ENCODE measurements at regions not wholly inside any gene's neighbourhood (a gene's known extent, or its start where the extent isn't known, plus 50 kb on each side); places are given as distances from the start of the nearest gene placed in this dataset.
"Not testable (repeated sequence)": the region's sequence is repeated elsewhere in the genome, so short reads cannot be mapped to it uniquely, and the experiment has no call there.

DNA sequence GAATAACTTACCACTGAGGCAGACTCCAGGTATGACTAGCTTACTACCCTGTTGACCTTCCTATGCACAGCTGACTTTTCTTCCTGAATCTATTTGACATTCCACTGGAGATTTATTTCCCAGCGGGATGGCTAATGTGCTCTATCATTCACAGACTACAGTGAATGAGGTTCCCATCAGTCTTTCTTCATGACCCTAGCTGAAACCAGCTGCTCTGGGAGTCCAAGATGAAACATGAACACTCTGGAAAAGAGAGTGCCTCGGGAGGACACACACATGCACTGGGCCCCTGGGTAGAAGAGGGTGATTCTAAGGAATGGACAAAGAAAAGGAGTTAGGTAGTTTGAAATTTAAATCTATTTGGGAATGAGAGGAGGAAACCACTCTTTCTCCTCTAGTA, 82.6 kb upstream of the DST start:
- no peak for DNase-seq (ENCODE audit: low read depth in 4 of 4, low spot score in 3 of 4)

DNA sequence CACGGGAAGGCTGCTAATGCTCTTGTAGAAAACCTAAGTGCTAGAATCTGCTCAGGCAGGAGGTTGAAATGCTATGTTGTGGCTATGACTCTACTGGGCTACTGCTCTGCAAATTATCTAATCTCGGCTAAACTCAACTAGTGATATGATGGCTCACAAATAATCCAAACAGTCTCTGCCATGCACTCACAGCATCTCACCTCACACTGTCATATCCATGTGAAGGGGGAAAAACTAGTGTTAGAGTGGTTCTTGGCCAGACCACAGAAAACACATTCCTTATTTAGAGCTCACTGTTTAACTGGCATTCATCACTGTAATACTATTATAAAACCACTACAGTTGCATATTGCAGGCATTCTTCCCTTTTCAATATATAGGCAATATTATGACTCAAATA, 81.8 kb upstream of the DST start:
- no peak for DNase-seq (ENCODE audit: low read depth in 4 of 4, low spot score in 3 of 4)

DNA sequence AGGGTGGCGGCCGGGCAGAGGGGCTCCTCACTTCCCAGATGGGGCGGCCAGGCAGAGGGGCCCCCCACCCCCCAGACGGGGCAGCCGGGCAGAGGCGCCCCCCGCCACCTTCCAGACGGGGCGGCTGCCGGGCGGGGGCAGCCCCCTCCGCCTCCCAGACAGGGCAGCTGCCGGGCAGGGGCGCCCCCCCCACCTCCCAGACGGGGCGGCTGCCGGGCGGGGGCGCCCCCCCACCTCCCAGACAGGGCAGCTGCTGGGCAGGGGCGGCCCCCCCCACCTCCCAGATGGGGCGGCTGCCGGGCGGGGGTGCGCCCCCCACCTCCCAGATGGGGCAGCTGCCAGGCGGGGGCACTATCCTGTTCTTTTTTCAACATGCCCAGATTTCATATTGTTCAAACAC, 78.2 kb upstream of the DST start:
- DNase-seq (ENCODE audit: low read depth in 4 of 4, low spot score in 3 of 4): no peak

DNA sequence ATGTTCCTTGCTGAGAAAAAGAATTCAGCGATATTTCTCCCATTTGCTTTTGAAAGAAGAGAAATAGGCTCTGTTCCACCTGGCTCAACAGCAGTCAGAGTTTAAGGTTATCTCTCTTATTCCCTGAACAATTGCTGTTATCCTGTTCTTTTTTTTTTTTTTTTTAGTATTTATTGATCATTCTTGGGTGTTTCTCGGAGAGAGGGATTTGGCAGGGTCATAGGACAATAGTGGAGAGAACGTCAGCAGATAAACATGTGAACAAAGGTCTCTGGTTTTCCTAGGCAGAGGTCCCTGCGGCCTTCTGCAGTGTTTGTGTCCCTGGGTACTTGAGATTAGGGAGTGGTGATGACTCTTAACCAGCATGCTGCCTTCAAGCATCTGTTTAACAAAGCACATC, 77.5 kb upstream of the DST start:
- DNase-seq (ENCODE audit: low read depth in 4 of 4, low spot score in 3 of 4): not testable (repeated sequence)

DNA sequence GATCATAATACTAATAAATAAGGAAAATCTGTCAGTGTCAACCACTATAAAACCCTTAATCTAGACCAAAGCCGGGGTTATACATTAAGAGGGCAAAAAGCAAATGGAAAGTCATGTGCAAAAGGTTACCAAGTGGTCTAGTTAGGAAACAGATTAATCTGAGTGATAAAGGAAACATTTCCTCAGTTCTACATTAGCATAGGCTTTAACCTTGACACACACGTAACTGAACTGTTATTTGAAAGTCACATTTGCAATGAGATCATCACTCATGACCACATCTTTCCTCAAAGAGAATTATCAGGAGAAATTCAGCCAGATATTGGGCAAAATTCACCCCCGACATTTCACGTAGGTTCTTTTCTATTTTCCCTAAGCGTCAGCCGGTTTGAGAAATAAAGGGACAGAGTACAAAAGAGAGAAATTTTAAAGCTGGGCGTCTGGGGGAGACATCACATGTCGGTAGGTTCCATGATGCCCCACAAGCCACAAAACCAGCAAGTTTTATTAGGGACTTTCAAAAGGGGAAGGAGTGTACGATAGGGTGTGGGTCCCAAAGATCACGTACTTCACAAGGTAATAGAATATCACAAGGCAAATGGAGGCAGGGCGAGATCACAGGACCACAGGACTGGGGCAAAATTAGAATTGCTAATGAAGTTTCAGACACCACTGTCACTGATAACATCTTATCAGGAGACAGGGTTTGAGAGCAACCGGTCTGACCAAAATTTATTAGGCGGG, 76.8 kb upstream of the DST start:
- DNase-seq (ENCODE audit: low read depth in 4 of 4, low spot score in 3 of 4): not testable (repeated sequence)

DNA sequence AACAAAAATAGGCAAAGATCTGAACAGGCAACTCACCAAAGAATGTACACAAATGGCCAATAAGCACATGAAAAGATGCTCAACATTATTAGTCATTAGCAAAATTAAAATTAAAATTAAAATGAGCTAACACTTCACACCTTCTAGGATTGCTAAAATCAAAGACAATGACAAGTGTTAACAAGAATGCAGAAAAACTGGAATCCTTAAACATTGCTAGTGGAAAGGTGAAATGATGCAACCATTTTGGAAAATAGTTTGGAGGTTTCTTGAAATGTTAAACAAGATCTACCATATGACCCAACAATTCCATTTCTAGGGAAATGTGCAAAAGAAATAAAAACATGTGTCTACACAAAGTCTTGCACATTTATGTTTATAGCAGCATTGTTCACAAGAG, 75.5 kb upstream of the DST start:
- DNase-seq (ENCODE audit: low read depth in 4 of 4, low spot score in 3 of 4): no peak

DNA sequence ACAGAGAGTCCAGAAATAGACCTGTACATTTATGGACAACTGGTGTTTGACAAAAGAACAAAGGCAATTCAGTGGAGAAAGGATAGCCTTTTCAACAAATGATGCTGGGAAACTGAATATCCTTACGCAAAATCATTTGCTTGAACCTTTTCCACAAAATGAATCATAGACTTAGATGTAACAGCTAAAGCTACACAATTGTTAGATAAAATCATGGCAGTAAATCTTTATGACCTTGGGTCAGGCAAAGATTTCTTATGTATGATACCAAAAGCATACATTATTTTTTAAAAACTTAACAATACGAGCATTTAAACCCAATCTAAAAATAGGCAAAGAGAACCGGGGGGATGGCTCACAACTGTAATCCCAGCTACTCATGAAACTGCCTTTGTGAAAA, 73.5 kb upstream of the DST start:
- no peak for DNase-seq (ENCODE audit: low read depth in 4 of 4, low spot score in 3 of 4)

DNA sequence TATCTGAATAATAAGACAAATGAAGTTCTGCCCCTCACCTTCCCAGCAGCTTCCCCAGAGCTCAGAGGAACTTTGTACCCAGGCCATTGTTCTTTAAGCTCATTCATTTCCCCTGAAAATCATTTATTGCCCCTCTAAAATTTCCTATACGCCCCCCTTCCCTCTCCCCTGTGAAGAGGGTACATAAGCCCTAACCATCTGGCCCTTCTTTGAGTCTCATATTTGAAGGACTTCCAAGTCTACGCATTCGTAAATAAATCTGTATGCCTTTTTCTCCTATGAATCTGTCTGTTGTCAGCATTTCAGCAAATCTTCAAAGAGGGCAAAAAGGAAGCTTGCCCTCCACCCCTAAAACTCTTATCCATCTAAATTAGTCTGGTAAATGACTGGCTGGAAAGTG, 73.1 kb upstream of the DST start:
- no peak for DNase-seq (ENCODE audit: low read depth in 4 of 4, low spot score in 3 of 4)

DNA sequence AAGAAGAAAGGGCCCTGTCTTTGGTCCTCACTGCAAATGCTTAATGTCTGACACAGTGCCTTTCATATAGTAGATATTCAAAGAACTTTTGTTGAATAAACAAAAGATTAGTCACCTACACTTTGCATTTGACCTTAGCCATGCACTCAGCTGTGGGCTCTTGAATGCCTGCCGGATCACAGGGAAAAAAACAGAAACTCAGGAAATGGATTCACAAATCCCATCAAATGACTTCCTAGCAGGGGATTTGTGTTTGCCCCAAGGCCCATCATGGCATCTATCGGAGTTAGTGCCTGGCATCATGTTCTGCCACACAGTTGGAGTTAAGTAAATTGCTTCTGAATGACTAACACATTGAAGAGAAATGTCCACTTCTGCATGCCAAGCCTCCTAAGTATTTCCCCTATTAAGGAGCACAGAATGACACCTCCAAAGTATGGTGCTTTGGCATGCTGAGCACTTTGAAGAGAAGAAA, 72.3 kb upstream of the DST start:
- DNase-seq (ENCODE audit: low read depth in 4 of 4, low spot score in 3 of 4): no peak

DNA sequence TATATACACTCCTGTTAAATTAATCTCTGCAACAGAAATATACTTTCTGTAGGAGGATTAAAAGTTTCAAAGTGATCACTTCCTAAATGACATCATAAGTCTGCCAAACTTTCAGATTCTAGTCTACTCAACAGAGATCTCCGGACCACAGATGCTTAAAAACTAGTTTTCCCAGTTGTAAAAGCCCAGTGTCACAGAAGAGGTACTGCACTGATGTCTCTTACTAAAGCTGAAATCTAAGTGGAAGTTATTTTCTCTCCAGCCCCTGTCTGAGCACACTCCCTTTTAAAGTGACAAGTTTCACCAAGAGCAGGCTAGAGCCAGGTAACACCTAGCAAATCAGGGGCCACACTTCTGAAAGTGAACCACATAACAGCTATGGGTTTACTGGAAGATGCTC, 71.6 kb upstream of the DST start:
- DNase-seq (ENCODE audit: low read depth in 4 of 4, low spot score in 3 of 4): no peak

DNA sequence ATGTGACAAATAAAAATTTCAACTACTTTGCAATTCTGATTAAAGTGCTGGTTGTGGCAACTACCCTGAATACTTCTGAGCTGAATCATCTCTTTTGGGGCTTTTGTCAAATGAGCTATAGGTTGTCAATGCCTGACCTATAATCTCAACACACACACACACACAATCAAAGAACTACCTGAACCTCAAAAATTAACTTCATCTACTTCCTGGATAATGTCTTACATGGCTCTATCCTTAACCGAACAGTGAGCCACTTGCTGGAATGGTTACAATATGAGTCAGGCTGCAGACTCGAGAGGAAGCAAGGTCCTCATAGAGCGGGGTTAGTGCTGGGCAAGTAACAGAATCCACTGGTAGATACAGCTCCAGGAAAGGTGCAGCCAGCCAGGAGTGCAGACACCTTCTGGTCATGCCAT, 70.6 kb upstream of the DST start:
- DNase-seq (ENCODE audit: low read depth in 4 of 4, low spot score in 3 of 4): no peak

DNA sequence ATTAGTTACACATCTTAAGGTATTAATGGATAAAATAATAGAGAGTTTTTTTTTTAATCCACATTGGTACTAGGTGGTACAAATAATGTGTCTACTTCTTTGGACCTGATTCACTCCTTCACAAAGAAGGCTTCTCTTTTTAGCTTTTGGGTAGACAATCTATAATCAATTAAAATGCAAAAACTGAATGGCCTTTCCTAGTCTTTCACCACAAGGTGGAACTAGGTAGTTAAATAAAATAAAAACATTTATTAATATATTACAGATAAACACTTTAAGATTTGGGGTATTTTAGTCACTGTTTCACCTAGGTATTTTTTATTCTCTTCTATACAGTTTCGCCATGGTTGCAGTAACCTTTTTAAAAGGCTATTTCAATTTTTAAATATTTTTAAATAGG, 68.3 kb upstream of the DST start:
- no peak for DNase-seq (ENCODE audit: low read depth in 4 of 4, low spot score in 3 of 4)

DNA sequence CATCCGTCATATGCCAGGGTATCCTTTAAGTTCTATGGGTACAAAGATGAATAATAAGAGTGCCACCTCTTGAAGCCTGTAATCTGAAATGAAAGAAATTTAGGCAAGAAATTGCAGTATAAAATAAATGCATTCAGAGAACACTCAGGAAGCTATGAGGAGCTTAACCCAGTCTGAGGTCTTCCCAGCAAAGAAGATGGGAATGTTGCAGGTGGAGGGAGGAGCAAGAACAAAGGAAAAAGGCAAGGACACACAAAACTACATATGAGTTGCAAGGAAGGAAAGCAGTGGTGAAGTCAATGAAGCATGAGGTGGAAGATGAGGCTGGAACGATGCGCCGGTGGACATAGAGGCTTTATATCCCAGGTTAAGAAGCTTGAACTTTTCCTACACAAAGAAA, 67.0 kb upstream of the DST start:
- no peak for DNase-seq (ENCODE audit: low read depth in 4 of 4, low spot score in 3 of 4)

DNA sequence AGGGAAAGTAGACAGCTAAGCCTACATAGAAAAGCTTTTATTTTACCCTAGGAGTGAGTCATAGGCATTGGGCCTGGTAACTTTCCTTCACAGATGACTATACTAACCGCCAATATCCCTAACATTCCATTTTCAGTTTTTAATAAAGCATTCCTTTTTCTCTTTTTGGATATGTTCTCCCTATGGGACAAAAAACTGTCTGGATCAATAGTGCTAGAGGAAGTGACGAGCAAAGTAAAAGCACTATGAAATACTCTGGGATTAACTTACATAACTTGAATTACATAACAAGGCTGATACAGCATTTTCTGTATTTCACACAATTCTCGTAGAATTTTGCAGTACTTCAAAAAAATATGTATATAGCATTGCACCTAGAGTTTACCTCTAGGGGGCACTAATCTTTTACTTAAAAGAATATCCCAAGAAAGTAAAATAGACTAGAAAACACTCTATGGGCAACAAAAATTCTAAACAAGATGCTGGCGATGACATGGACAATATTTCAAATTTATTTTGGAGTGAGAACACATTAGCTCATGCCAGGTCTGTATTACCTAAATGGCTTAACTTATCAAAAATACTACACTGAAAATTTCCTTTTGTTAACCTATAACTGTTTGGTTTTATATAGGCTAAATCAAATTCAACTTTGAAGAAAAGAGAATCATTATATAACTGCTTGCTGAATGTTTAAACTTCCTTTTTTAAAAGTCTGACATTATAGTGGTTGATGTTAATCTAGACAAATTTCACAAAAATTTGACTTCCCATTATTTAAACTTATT, 66.3 kb upstream of the DST start:
- DNase-seq (ENCODE audit: low read depth in 4 of 4, low spot score in 3 of 4): no peak

DNA sequence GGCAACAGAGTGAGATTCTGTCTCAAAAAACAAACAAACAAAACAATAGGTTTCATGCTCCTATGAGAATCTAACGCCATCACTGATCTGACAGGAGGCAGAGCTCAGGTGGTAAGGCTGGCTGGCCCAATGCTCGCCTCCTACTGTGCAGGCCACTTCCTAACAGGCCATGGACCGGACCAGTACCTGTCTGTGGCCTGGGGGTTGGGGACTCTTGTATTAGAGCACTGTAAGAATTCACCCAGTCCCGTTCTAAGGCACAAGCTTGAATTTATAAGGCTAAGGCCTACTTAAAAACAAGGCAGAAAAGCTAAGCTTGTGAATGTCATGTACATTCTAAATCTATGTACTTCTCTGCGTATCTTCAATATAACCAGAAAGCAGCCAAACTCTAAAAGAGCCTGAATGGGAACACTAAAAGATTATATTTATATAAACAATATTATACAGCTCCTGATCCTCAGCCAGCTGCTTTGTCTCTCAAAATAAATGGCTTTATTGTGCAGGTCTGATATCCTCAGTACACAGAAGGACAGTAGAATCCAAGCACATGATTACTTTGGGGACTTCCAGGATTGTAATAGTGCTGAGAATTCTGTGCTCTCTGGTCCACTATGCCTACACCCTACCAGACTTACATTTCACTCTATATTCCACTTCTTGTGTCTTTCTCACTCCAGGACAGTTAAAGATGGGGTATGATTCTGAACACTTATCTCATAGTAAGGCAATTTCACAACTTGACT, 64.5 kb upstream of the DST start:
- no peak for DNase-seq (ENCODE audit: low read depth in 4 of 4, low spot score in 3 of 4)

DNA sequence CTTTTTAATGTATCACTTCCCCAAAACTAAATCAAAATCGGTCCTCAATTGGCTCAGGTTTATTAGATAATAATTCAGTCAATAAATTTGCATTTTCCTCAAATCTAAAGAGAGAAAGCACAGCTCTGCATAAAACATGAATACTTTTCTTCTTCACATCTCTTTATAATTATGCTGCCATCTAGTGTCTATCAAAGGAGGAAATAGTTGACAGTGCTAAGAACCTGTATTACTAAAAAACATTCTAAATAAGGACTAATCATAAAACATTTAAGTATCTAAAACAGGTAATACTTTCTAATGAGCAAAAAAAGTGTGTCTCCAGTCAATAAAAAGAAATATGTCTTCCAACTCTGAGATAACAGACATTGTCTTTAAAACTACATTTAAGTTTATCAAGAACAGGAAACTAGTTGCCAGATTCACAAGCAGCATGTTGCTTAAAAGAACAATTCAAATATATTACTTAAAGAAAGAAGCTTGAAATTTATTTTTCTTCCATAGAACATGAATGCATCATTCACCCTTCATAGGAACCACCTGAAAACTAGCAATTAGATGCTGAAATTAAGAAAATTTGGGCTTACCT, 56.5 kb upstream of the DST start:
- no peak for DNase-seq (ENCODE audit: low read depth in 4 of 4, low spot score in 3 of 4)

DNA sequence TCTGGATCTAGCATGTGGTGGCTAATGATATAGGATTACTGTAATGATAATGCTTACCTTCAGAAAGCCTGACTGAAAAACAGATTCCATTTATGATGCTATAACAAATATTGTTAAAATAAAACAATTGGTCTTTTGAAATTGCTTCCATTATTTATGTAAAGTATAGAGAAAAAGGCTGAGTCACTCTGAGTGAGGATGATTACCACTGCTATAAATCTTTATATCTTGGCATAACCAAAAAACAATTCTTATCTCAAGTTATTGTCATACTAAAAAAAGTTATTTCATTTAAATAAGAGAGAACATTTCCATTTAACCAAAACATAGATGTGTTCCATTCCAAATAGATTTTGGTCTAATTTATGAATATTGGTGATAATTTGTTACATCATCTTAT, 53.0 kb upstream of the DST start:
- no peak for DNase-seq (ENCODE audit: low read depth in 4 of 4, low spot score in 3 of 4)

DNA sequence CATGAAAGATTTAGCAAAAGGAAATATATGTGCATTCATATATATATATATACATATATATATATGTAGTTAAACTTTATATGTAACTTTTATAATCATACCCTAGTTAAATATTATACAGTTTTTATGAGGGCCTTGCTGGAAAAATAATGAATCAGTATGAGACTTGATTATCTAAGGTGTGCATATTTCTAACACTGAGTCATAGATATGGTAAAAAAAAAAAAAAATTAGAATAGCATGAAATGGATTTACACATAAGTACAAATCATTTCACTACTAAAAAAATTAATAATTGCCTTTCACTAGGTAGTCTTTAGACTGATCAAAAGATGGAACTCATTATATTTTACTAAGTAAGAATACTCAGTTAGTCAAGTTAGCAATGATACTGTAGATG, 51.3 kb upstream of the DST start:
- no peak for DNase-seq (ENCODE audit: low read depth in 4 of 4, low spot score in 3 of 4)

DNA sequence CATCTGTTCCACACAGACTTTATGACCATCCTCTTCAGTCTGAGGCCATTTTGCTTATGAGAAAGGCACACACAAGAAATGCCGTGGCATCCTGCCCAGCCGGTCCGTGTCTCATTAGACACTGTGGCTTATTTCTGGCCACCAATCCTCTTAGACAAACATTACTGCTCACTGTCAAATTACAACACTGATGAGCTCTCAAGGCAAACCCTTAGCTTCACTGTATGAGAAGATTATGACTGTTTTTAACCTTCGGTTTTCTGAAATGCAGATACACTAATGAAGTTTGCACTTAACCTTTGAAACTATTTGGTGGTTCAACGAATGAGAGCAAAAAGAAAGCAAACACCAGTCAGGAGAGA, 50.5 kb upstream of the DST start:
- no peak for DNase-seq (ENCODE audit: low read depth in 4 of 4, low spot score in 3 of 4)

DNA sequence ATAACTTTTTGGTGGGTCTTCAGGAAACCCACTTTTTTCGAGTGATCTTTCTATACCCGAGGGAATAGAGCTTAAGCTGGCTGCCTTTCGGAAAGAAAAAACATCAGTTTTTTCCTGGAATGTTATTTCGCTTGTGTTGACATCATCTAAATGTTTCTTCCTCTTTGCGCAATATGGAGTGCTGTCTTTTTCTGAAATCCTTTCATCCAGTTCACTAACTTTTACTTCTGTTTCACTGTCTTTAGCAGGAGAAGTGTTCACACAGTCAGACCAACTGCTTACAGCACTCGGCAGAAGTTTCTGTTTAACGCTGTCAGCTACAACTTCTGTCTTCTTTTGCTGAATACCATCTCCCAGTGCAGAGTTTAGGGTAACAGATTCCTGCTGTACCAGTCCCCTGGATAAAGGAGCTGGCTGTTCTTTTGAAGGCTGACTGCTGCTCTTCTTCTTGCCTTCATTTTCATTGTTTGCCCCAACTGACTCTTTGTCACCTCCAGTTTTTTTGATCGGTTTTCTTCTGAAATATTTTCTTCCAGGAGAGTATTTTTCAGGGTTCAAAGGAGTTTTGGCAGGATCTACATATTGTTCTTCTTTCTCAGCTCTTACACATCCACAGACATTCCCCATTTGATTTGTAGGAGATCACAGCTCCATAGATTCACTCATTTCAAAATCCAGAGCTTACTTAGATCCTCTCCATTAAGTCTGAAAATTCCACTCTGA, 50.0 kb upstream of the DST start:
- DNase-seq (ENCODE audit: low read depth in 4 of 4, low spot score in 3 of 4): no peak

Data from left renal pelvis (tissue), 4 donors.